GM21619 (cell line): ENCODE measurements at regions not wholly inside any gene's neighbourhood (a gene's known extent, or its start where the extent isn't known, plus 50 kb on each side); places are given as distances from the start of the nearest gene placed in this dataset.
"Not testable (repeated sequence)": the region's sequence is repeated elsewhere in the genome, so short reads cannot be mapped to it uniquely, and the experiment has no call there.

Experiments used
- ATAC-seq: cut with Tn5 transposase; IDR thresholded peaks from one replicate; pipeline ENCODE4 v1.9.1; 2021; ENCODE audit not compliant: unreplicated experiment

DNA sequence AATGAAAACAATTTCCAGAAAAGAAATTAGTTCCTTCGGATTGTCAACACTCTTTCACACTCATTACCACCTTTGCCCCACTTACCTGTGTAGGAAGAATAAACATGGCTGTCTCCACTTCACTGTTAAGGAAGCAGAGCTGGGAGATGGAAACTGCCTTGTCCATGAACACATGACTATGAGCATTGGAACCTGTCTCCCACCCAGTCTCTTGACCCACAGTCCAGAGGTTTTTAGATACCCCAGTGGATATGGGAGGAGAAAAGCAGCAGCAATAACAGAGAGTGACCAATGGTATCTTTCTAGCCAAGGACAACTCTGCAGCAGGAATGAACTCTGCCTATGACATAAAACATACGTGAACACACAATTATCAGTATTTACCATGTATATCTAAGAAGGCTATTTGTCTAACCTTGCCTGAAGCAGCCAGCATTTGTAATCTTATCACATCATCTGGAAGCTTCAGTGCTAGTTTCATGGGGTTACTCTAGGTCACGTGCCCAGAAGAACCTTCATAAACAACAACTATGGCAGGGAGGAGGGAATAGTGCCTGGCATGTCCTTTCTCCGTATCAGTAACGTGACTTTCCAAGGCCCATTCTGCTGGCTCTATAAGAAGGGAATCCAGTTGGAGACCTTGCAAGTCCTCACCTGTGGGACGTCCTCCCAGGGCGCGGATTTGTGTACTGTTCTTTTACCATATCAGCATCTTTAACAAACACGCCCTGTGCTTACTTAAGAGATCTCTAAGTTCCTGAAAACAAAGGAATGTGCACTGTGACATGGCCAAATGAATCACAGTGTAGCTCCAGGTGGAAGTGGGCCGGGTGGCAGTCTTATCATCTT, 221.8 kb upstream of the UBL3 start:
- ATAC-seq, result no peak

DNA sequence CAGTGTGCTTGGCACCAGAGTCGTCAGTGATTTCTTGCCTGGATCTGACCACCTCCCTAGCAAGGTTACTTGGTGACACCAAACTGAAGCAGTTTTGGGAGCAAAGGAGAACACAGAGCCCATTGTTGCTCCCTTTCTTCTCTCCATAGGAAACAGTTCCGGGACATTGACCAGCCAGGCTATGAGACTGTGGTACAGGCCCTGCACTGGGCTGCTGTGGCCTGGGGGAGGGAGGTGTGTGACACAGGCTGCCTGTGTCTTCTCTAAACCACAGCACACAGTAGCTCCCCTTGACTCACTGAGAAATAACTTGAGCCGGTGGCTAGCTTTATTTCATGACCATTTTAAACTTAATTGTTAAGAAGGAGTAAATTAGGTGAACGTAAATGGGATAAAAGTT, 214.8 kb upstream of the UBL3 start:
- no peak for ATAC-seq

DNA sequence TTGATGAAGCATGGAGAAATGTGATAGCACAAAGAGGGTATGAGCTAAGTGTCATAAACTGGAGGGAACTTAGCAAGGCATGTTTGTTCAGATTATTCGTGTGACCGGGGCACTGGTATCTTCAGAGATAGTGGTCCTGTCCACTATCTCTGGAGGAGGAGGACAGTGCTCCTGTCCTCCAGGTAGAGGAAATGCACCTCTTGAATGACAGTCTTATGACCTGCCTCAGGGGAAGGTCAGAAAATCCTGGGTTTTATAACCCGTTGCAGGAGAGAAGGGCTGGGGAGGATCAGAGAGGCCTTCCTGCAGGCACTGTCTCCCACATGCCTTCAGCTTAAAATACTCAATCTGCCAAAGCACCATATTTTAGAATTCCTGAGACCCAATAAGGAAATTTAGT, 213.5 kb upstream of the UBL3 start:
- no peak for ATAC-seq

DNA sequence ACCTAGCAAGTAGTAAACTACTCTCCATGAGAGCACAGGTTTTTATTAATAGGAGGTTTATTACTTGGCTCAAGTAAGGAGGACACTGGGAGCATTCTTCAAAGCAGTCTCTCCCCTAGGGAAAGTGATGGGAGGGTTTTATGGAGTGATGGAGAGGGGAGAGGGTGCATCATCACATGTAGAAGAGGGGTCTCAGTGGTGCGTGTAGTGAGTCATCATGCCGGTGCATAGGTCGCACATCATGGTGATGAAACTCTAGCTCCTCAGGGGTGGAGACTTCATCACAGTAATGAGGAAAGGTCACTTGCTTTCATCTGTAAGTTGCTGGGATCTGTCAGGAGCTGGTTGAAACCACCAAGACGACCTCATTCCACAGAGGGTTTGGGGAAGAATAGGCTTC, 210.8 kb upstream of the UBL3 start:
- ATAC-seq, result no peak

DNA sequence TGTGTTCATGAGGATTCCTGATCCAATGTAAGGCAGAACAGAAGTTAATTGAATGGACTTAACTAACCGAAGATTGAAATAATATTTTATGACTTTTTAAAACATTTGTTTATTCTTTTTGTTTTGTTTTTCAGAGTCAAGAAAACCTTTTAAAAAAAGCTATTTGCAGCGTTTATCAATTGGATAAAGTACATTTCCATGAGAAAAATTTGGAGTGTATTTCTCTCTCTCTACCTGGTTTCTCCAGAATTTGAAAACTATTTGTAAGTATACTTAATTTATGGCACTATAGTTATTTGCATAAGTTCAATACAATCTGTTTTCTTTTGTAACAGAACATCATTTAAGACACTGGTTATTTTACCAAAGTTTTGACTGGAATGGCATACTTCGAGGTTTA, 208.0 kb upstream of the UBL3 start:
- no peak for ATAC-seq

DNA sequence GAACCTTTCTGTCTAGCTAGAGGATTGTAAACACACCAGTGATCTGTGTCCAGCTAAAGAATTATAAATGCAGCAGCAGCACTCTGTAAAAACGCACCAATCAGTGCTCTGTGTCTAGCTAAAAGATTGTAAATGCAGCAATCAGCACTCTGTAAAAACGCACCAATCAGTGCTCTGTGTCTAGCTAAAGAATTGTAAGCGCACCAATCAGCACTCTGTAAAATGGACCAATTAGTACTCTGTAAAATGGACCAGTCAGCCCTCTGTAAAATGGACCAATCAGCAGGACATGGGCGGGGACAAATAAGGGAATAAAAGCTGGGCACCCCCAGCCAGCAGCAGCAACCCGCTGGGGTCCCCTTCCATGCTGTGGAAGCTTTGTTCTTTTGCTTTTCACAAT, 204.1 kb upstream of the UBL3 start:
- not testable (repeated sequence) for ATAC-seq

DNA sequence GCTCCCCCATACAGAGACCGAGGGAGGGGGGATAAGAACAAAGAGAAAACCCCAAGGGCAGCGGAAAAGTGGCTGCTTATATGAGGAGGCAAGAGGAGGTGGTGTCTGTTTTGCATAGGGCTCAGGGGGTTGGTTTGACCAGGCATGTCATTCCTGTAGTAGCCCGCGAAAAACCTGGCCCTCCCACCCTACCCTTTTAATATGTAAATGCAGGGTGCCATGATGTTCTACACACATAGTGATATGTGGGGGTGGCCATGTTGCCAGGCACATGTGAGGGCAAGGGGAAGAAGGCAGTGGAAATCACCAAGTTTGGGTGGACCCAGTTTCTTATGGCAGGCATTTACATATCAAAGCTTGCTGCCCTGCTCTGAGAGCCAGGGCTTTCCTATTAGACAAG, 203.5 kb upstream of the UBL3 start:
- no peak for ATAC-seq

DNA sequence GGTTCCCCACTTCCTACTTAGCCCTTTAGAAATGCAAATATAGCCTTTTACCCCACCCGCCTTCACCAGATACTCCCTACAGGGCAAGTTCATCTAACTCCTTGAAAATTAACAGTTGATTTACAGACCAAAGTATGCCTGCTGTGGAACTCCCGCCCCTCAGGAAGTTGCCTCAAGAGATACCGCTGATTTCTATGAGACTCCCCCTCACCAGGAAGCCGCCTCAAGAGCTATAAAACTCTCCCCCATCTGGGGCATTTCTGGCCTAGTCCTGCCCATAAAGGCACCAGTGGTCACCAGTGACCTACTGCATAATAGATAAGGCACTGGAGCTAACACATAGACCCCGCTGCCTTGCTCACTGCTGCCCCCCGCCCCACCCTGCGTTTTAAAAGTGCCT, 201.7 kb upstream of the UBL3 start:
- no peak for ATAC-seq

DNA sequence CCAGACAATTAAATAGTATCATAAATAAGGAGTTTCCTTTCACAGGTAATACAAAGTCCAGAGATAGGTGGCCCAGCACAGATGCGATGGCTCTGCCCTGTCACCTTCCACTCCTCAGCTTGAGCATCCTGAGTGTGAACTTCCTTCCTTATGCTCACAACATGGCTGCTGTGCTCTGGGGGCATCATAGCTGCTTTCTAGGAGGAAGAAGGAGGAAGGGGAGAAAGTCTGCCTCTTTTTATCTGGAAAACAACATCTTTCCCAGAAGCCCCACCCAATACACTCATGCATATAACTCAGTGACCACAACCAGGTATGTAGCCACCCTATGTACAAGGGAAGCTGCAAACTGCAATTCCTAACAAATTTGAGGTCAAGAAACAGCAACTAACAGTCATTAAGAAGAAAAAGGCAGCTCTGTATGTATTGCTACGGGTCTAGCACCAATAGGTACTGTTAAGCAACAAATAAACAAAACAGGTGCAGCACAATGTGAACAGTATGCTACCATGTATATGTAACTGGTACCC, 201.2 kb upstream of the UBL3 start:
- no peak for ATAC-seq

DNA sequence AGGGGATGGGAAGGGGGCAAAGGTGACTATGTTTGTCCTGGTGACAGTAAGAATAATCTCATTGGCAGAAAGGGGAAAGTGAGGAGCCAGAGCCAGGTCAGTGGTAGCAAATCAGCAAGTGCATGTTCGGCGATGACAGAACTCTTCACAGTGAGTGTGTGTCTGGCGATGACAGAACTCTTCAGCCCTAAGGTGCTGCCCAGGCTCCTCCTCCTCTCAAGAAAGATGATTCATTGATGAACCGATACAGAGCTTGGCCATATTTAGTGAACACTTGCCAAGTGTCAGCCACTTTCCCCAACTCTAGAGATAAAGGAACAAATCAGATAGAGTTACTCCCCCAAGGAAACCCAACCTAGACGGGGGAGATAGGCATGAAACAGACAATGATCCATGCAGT, 199.3 kb upstream of the UBL3 start:
- no peak for ATAC-seq

DNA sequence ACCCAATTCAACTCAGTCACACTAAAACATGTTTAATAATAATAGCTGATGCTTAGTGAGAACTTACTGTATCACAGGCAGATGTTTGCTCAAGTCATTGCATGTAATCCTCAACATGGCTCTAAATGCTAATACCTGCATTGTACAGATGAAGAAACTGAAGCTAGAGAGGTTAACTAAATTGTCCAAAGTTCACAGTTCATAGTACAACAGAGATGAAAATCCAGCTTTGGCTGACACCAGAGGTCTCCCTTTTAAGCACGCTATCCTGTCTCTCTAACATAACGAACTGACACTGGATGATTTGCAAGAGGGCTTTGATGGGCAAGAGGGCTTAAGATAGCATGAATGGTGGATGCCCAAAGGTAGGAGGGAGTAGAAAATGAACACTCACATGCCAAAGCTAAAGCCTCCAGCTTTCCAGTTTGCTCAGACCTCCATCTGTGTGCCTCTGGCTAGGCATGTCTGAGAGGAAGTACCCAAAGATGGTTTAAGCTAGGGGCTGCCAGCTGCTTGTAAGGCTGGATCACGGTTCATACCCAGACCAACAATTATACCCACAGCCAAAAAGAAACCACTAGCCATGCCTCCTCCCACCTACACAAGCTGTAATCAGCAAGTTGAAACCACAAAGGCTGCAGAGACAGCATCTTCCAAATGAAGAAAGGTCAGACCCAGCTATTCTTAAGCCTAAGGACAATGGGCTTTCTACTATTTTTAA, 196.9 kb upstream of the UBL3 start:
- ATAC-seq, result no peak

DNA sequence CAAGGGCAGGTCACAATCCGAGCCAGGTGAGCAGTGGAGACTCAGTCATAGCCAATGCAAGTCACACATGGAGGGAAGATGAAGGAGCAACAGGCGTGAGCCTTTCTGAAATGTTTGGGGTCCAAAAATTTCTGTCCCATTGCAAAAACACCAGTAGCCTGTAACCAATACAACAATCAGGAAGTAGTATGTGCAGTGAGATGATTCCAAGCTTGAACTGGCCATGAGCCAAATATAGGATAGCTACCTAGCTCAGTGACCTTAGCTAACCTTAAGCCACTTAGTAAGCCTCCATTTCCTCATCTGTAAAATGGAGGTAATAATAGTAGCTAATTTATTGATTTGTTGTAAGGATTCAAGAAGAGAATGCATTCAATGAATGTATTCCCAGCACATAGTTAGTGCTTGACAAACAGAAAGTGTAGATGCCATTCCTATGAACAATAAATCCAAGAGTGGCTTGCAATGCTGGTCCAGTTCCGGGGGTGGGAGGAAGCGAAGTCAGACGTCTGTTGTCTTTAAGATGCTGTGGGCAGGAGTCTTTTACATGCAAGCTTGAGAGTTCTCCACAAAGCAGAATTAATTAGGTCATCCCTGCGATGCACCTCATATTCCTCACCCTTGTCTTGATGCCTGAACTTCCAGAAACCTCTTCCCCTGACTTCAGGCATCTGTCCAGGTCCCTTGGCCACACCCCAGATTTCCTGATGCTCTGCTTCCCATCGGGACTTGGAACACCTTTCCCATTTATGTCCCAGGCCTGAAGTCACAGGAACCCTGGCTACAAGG, 195.7 kb upstream of the UBL3 start:
- no peak for ATAC-seq

DNA sequence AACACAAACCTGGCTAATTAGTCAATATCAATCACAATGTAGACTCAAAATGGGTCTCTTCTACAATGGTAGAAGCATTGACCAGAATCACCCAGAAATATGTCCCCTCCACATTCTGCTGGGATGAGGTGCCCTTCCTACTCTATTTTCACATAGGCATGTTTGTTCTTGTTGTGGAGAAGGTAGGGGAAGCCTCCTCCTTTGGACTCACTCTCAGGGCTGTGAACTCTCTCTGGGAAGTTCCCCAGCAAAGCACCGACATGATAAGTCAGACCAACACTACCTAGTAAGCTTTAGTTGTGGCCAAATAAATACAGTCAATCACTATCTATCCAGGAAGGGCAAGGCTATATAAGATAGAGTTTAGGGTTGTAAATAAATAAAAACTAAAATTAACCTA, 194.5 kb upstream of the UBL3 start:
- no peak for ATAC-seq

DNA sequence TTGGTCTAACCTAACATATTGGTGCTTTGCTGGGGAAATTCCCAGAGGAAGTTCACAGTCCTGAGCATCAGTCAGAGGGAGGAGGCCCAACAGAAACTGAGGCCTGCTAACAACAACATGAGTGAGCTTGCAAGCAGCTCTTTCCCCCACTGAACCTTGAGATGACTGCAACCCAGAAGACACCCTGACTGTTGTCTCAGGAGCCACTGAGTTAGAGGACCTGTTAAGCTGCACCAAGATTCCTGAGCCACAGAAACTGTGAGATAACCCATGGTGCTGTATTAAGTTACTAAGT, 193.2 kb upstream of the UBL3 start:
- no peak for ATAC-seq

DNA sequence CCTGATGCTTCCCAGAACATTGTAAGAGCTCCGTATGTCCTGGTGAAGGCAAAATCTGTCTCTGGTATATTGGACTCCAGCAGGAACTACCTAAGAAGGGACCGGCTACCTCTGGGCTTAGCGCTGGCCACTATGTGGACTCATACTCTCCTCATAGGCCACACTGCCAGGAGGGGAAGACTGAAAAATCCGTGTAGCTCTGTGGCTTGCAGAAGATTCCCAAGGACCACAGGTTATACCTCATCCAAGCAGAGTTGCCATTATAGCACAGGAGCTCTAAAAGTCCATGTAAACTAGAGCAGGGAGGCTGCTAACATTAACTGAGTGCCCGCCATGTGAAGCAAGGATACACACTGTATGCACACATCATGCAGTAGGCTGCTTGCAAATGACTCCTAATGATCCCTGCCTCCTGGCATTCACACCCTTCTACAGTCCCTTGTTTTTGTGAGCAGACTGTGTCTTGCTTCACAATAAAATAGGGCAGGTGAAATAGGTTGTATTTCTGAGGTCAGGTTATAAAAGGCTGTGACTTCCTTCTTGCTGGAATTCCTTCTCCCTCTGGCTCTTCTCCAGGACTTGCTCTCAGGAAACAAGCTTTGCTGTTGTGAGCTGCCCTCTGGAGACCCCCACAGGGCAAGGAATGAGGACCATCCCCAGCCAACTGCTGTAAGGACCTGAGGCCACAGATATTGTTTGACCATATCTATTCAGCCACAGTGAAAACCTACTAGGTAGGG, 192.6 kb upstream of the UBL3 start:
- ATAC-seq, result no peak

DNA sequence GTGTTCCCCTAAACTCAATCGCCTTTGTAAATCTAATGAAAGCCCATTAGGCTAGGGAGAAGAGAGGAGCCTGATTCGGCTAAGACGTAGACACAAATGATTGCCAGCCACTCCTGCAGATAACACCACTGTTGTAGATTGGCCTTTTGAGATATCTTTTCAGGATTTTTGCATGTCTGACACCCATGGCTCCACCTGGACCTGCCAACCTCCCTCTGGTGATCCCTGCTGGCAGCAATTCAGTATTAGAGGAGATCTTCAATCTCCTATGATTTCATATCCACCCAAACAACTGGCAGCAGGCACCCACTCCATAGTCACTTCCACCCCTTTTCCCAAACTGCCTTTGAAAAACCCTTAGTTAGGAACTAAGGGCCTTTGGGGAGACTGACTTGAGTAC, 191.9 kb upstream of the UBL3 start:
- ATAC-seq, result no peak

DNA sequence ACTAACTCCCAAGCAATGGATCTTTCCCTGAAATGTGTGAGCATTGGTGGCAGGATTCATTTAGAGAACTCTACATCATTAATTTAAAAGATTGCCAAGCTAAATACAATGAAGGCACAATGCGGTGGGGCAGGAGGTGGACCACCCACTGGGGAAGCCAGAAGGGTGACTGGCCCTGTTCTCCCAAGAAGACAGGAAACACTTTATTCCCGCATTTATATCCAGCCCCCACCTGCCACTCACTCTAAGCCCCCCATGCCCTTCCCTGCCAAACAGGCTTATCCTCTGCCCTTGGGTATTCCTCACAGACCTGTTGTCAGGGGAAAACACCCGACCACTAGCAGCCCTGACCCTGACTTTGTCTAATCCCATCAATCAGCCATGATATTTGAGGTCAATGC, 189.1 kb upstream of the UBL3 start:
- no peak for ATAC-seq

DNA sequence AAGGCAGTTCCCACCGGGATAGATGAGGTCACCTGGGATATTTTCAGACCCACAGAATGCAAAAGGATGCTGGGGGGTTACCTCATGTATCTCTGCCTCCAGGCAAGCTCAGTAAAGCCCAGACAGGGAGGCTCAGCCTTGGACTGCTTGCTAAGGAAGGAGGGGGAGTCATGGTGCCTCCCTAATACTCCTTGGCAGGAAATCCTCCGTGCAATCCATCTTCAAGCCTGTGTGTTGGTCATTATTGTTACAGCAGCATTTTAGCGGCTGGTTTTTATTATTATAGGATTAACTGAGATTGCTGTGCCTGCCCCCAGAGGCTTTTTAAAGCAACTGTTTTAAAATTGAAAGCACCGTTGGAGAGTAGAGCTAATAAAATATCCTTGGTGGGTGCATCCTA, 188.5 kb upstream of the UBL3 start:
- no peak for ATAC-seq

DNA sequence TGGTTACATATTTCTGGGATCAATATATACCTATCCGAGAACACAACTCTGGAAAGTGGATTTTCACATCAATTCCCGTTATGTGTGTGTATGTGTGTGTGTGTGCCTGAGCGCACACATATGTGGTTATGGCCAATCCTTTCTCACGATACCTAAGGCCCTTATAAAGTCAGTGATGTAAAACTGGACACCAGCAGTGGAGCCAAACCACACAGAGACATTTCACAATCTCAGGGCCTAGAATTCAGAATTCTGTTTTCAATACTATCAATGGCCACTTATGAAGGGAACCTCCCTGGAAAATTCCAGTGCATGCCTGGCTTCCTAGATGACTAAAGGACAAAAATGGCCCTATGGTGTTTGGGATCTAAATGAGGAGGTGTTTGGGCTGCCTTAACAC, 187.3 kb upstream of the UBL3 start:
- ATAC-seq, result no peak

DNA sequence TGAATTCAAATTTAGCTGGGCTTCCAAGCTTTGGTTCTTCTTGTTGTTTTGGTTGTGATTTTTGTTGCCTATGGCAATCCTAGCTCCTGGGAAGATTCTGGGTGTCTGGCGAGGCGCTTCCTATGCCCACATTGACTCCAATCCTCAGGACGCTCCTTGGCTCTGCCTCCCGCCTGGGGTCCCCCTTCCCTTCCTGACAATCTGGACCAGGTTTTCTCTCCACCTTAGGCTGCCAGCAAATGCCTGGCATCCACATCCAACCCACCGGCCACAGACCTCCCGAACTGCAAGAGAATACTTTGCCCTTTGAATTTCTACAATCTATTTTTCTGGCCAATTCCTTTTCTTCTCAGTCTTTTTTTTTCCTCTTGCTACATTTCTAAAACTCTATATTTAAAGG, 186.9 kb upstream of the UBL3 start:
- no peak for ATAC-seq

DNA sequence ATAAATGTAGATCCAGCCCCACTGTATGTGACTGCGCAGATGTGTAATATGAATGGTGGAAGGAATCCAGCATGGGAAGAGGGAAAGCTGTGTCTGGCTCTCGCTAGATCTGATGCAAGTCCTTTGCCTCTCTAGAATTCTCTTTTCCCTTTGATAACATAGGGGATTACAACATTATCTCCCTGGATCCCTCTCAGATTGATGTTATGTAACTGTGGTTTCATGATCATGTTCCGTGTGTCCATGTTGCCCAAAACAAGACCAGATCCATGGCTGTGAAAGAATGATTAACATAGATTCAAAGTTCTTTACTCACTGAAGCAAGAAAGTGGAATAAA, 184.0 kb upstream of the UBL3 start:
- no peak for ATAC-seq
